HL-60/S4 (cell line): ENCODE measurements at regions not wholly inside any gene's neighbourhood (a gene's known extent, or its start where the extent isn't known, plus 50 kb on each side); places are given as distances from the start of the nearest gene placed in this dataset.

Experiments
- in situ Hi-C: fragments of 300-500 bp; cut with MboI; formaldehyde crosslinking; loops from 2 replicates; pipeline ENCODE4 v1.14.3; 2022; ENCODE audit warnings: low sequenced_read_pairs

DNA sequence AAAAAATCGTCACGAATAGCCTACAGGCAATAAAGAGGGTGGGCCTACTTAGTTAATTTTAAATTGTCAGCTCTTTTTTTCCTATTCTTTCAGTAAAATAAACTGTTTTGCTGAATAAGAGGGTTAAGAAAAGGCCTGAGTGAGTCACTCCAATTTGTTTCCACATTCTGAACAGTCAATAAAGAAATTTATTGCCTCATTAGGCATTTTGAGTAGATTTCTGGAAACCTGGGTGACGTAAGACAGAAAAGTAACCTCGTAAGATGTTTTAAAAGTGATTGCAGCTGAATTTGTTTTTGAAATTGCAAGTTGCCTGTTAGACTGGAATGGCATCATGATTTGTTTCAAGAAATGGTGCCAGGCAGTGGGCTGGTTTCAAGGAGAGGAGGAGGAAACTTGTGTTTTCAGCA lies 439.3 kb downstream of the USP25 start:
- in situ Hi-C loops, result no loop called here

DNA sequence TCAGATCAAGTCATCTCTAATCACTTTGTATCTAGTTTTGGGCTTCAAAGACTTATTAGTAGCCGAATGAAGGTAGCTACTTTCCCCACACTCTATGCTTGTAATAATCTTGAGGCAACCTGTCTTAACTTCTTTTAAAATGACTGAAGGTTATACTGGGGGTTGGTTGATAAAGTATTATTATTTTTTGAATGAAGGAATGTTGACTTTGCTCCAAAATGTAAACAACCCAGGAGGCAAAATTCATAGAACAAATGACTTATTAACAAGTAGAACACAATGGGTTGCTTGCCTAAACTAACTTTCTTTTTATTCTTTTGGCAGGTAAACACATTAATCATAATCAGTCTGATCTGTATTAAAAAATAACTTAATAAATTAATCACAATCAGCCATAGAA lies 440.0 kb downstream of the USP25 start:
- in situ Hi-C loops, result no loop called here

DNA sequence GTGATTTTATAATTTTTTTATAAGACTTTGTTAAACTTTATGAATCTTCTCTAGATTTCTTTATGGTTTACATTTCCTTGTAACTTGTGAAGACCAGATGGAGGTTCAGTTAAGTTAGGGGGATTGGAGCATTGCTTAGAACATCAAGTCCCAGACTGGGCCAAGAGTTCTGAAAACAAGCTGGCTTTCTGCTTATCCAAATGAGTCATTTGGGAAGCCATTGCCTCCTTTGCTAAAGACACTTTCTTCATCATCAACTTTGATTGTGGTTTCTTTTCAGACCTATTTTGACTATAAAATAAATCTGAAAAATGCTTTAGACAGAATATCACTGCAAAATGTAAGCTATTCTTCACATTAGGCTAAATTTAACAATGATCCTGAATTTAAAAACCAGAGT lies 446.8 kb downstream of the USP25 start:
- in situ Hi-C loops, result no loop called here

GRCh38 chr21:16177532-16177931 lies 447.8 kb downstream of the USP25 start:
- in situ Hi-C loops, result no loop called here

DNA sequence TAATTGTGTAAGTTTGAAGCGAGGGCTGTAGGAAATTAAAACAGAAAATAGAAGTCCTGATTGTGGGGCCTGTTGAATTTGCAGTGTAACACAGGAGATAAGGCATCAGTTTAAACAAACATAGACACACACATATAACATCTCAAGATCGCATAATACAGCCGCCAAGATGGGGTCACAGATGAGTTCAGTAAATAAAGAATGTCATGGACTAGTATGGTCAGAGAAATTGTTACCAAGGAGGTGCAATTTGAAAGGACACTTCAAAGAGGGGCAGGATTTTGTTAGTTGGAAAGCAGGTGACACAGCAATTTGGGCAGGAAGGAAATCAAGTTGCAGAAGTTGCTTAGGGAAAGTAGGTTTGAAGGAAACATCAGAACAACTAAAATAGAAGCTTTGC lies 450.0 kb downstream of the USP25 start:
- in situ Hi-C loops, result no loop called here

DNA sequence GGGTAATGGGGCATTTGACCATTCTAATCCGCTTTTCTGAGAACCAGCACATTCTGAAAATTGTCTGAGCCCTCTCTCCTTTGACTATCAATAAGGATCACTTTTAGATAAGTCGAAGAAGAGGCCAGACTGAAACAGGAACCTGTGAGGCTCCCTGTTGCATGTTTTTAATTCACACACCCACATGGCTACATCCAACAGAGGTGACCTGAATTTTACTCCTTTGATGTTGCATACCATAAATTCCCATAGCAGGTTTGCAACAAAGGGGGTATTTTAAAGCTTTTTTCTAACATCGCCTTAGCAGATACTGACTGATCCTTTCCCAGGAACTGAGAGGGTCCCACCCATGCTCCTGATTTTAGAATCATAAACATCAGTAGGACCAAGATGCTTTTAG lies 450.8 kb downstream of the USP25 start:
- in situ Hi-C loops, result no loop called here

GRCh38 chr21:16181018-16181417 lies 451.2 kb downstream of the USP25 start:
- in situ Hi-C loops, result no loop called here

DNA sequence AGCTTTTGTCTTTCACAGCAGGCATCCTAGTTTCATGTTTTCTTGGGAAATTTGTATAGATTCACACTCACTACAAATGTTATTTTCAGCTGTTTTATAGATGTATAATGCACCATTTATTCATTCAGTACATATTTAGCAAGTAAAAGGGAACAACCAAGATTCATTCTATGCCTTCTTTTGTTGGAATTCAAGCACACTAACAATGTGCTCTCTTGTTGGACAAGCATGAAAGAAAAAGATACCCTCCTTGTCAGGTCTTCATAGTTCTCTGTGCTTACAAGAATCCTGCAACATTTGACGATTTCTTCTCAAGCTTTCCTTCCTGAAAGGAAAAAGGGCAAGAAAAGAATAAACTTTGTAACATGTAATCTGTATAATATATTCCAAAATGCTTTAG lies 456.0 kb downstream of the USP25 start:
- in situ Hi-C loops, result no loop called here

- in situ Hi-C loops, result no loop called here
Measured at GRCh38 chr21:16186742-16187141, 457.0 kb downstream of the USP25 start.

DNA sequence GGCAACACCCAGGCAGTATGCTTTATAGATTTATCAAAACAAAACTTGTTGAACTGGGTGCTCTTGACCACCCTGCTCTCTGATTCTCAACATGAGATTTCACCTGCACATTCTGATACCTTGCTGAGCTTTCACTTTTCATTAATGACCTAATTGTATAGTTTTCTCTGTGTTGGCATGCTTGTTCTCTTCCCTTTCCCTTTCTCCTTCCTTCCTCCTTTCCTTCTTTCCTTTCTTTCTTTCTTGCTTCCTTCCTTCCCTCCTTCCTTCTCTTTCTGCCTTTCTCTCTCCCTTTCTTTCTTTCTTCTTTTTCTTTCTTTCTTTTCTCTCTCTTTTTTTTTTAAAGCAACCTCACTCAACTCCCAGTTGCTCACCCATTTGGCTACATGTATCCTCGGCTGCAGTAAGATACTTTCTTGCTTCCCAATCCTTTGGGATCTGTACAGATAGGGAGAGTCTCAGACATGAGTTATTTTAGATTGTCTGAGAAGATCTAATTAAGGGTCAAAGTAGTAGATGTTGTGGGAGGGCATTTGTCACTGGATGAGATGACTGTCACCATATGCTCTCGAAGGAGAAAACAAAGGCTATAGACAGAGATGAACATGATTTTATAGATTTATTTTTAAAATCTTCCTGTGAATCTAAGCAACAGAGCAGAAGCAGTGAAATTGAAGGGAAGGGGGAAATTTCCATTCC lies 458.0 kb downstream of the USP25 start:
- in situ Hi-C loops, result no loop called here

DNA sequence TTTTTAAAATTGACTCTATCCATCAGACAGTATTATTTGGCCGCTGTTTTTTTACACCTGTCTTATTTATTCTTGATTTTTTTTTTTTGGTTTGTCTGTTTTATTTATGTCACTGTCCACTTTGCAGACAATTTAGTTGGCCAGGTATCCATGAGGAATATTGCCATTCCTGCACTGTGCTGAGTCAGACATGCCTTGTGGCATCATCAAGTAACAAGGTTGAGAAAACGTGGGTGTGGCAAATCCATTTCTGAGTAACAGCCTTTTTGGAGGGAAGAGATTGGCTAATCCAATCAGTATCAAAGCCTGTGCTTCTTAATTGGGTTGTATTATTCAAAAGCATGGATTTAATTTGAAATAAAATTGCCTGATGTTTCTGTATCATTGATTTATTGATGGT lies 463.1 kb downstream of the USP25 start:
- in situ Hi-C loops, result no loop called here

DNA sequence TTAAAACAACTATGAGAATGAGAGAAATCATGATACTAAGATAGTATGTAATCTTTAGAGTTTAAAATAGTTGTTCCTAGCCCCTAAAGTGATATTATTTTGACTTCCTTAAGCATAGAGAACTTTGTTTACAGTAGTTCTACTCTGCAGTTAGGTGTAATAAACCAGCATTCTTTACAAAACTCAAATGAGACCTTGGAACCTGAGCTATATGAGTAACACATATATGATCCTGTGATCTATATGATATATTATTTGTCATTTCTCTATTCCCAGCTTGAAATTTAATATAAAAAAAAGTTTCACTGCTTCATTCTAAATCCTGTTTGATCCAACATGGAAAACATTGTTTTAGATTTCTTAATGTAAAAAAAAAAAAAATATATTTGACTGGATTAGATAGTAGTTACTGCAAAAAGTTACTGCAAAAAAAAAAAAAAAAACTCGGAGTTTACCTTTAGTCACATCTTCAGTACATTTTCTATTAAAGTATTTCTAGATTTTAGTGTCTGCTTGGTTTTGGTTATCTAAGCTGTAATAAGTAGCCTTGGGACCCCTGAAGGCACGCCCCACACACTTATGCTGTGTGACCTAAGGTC lies 463.8 kb downstream of the USP25 start:
- in situ Hi-C loops, result no loop called here

DNA sequence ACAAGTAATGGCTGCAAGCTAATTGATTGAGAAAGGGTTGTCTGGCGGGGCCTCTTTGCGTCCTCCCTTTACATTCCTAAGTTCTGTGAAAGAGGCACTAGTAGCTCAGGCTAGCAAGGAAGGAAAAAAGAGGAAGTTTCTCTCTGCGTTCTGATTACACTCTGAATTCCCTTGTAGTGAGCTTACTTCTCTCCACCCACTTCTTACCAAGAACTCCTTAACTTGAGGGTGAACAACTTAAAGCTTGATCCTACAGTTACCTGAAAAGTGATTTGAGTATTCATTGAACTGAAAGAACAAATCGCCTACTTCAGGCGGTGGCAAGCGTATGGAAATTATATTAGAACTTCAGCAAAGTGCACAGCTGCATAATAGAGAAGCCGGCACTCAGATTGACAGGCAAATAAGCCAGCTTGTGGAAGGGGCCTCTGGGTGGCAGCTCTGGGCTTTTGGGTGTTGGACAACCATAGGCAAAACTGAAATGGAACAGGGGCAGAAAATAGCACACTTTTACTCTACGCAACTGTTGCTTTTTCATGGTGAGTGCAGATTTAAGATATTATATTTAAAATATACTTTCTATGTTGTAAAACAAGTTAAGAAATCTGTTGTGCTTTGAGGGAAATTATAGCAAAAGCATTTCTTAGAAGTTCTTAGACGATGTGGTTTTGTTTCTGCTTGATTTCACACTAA lies 464.5 kb downstream of the USP25 start:
- in situ Hi-C loops, result no loop called here

GRCh38 chr21:16194788-16195537 lies 465.2 kb downstream of the USP25 start:
- in situ Hi-C loops, result no loop called here

DNA sequence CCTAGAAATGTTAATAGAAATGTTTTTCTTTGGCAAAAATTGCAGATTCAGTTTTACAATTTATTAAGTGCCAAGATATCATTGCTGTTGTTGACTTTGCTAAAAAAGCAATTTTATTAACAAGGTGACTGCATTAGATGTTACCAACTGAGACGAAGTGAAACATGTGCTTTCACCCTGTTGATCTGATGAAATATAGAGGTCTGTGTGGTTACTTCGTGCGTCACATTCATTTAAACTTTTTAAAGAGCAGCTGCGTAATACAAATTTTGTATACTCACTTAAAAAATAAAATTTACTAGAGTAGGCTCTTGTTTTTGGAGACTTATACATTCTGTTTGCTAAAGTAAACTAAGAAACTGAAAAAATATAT lies 465.7 kb downstream of the USP25 start:
- in situ Hi-C loops, result no loop called here

GRCh38 chr21:16196001-16196400 lies 466.2 kb downstream of the USP25 start:
- in situ Hi-C loops, result no loop called here

DNA sequence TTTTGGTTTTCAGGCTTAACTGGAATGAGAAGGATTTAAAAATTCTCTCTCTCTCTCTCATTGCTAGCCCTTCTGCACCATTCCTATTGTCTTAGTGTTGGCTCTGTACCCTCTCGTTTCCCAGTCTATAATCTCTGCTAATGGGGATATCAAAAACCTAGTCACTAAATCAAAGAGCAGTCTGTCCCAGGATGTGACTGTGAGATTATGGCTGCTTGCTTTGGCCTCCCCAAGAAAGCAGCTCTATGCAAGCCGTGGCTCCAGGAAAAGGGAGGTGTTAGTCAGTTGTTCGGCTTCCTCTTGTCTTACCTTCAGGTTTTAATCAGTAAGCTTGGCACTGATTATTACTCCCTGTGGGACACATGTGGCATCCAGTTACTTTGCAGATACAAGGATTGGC lies 468.8 kb downstream of the USP25 start:
- in situ Hi-C loops, result no loop called here

DNA sequence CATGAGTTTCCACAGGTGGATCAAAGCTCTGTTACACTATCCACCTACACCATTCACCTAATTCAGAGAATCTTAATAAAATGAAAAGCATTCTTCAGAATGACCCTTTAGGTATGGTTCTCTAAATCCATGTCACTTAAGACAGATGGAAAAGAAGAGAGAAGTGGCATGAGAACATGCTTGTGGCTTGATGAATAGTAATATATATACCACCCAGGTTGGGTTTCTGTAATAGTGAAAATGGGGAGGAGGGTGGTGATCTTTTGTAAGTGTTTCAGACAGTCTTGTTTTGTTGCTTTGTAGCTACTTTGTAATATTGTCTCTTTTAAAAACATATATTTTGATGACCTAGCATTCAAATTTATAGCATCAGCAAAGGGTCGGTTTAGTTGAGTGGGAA lies 469.8 kb downstream of the USP25 start:
- in situ Hi-C loops, result no loop called here

GRCh38 chr21:16201718-16202117 lies 471.9 kb downstream of the USP25 start:
- in situ Hi-C loops, result no loop called here

DNA sequence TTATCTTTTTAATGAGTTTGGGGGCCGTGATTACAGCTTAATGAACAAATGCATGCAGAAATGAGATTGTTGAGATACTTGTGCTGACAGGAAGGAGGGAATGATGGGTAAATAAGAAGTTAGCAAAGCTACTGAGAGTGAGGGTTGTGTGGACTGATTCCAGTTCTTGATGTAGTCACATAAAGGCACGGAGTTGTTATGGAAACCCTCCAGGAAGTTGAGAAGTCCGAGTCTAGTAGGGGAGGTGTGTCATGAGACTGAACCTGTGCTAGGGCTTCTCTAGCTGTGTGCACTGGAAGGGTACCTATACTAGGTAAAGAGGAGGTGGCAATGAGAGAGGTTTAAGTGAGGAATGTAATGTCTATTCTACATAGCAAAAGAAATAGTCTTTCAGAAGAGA lies 475.7 kb downstream of the USP25 start:
- in situ Hi-C loops, result no loop called here

GRCh38 chr21:16211339-16212303 lies 481.8 kb downstream of the USP25 start:
- in situ Hi-C loops, result no loop called here
